ENCODE measurements at regions not wholly inside any gene's neighbourhood (a gene's known extent, or its start where the extent isn't known, plus 50 kb on each side); places are given as distances from the start of the nearest gene placed in this dataset.

- H3K4me1 ChIP-seq (ENCODE audit: insufficient read depth), result no peaks in the 10 kb centered on the region
- no peaks in the 10 kb centered on the region for H3K27me3 ChIP-seq (ENCODE audit: insufficient read depth)
- no peak for TF ChIP-seq POLR2AphosphoS5 (IDR thresholded peaks at IDR 0.05; ENCODE audit: low read depth)
- TF ChIP-seq EZH2phosphoT487 (IDR thresholded peaks at IDR 0.05; ENCODE audit: unreplicated experiment), result no peak
- TF ChIP-seq ZNF462 (CRISPR knock-in tag; IDR thresholded peaks at IDR 0.05), result no peak
- TF ChIP-seq REST (IDR thresholded peaks at IDR 0.05; ENCODE audit: unreplicated experiment), result no peak
- no peak for TF ChIP-seq ZNF331 (CRISPR knock-in tag; IDR thresholded peaks at IDR 0.05; ENCODE audit: low read depth)
- TF ChIP-seq NANOG (IDR thresholded peaks at IDR 0.05; ENCODE audit: borderline replicate concordance), result no peak
- no peak for TF ChIP-seq CTCF (conservative IDR thresholded peaks at IDR 0.05; ENCODE audit: low read depth in 2 of 2)
- TF ChIP-seq ZNF114 (CRISPR knock-in tag; IDR thresholded peaks at IDR 0.05), result no peak
- TF ChIP-seq ETS1 (IDR thresholded peaks at IDR 0.05), result no peak
- no peak for TF ChIP-seq JUNB (IDR thresholded peaks at IDR 0.05; ENCODE audit: unreplicated experiment)
- TF ChIP-seq CREB1 (CRISPR knock-in tag; IDR thresholded peaks at IDR 0.05; ENCODE audit: low read depth), result no peak
- no peak for TF ChIP-seq STAT1 (IDR thresholded peaks at IDR 0.05; ENCODE audit: unreplicated experiment)
- no peak for TF ChIP-seq EZH2 (IDR thresholded peaks at IDR 0.05; ENCODE audit: low read depth, unreplicated experiment)
- H3K4me2 ChIP-seq, result no peak overlapping the region
- no peak overlapping the region for H3K27ac Mint-ChIP-seq
- peaks cover 5% of the 10 kb centered on the region; the same call in 2 of the 3 replicates for H3K4me1 Mint-ChIP-seq
- no peak overlapping the region for H2AFZ ChIP-seq
- no peaks in the 10 kb centered on the region for H3K79me2 ChIP-seq (replicated peaks; ENCODE audit: insufficient read depth)
- no peaks in the 10 kb centered on the region for H3K36me3 Mint-ChIP-seq (ENCODE audit: low read depth)
- no peak overlapping the region for H3K4me3 ChIP-seq
- peaks cover 12% of the 10 kb centered on the region for H3K9me2 ChIP-seq (ENCODE audit: insufficient read depth)
- H3K4me3 Mint-ChIP-seq, result no peak overlapping the region
- peaks cover 4% of the 10 kb centered on the region for H3K27me3 Mint-ChIP-seq (ENCODE audit: insufficient read depth, low read depth, poor library complexity)
- H3F3A ChIP-seq (replicated peaks; ENCODE audit: low read depth), result no peaks in the 10 kb centered on the region
- peaks cover 3% of the 10 kb centered on the region; the same call in 1 of the 3 replicates for H3K9me3 Mint-ChIP-seq
- H3K27ac ChIP-seq (ENCODE audit: low read depth), result no peak overlapping the region
- no peak for DNase-seq (ENCODE audit: low spot score)
- H4K20me1 ChIP-seq (replicated peaks; ENCODE audit: insufficient read depth), result no peaks in the 10 kb centered on the region
- no peak for ATAC-seq
- no peaks in the 10 kb centered on the region for H3K36me3 ChIP-seq (ENCODE audit: insufficient read depth)
These were observed 115.6 kb upstream of the ST6GAL2 start for GRCh38 chr2:107001551-107001950.
